Fibroblast of lung (primary cell): ENCODE measurements at regions not wholly inside any gene's neighbourhood (a gene's known extent, or its start where the extent isn't known, plus 50 kb on each side); places are given as distances from the start of the nearest gene placed in this dataset.

Experiments
- CTCF ChIP-seq, 2 donors: IDR thresholded peaks in 1 of 2; conservative IDR thresholded peaks in 1 of 2; 1 replicate in 1 of 2; 2 replicates in 1 of 2; pipeline ENCODE4 v1.5.1; 2011 to 2012; ENCODE audit warnings: low read length in 2 of 2, control low read depth in 1 of 2, inconsistent platforms in 1 of 2, low read depth in 1 of 2, mild to moderate bottlenecking in 1 of 2
- EZH2 ChIP-seq: IDR thresholded peaks from 2 replicates; pipeline ENCODE4 v1.5.1; 2012; ENCODE audit warnings: low read length, control low read depth, mild to moderate bottlenecking; ENCODE audit errors: missing control alignments

- no peak for TF ChIP-seq EZH2
- TF ChIP-seq CTCF (conservative IDR thresholded peaks at IDR 0.05 in 1 of 2, IDR thresholded peaks at IDR 0.05 in 1 of 2; ENCODE audit: low read depth in 1 of 2, low read length in 2 of 2): no peak
These were observed 222.0 kb upstream of the LHX5 start for GRCh38 chr12:113693693-113694092.
